Transverse colon (tissue), 4 donors: ENCODE measurements at regions not wholly inside any gene's neighbourhood (a gene's known extent, or its start where the extent isn't known, plus 50 kb on each side); places are given as distances from the start of the nearest gene placed in this dataset.

Experiments
- EP300 ChIP-seq: sonication (generic); formaldehyde crosslinking; IDR thresholded peaks from one replicate; pipeline ENCODE4 v1.6.1; 2017; ENCODE audit warnings: antibody characterized with exemption, low read depth
- POLR2A ChIP-seq: fragments of 450-650 bp; IDR thresholded peaks from one replicate; pipeline ENCODE4 v1.6.1; 2016; ENCODE audit warnings: antibody characterized with exemption, mild to moderate bottlenecking, moderate library complexity
- POLR2AphosphoS5 ChIP-seq, 3 donors: sonication (generic); formaldehyde crosslinking; IDR thresholded peaks; one replicate each; pipeline ENCODE4 v1.6.1; 2016; ENCODE audit warnings: antibody characterized with exemption in 3 of 3
- TF ChIP-seq, protein P1 (sequence below), 5 experiments: fragments of 200-600 bp in 3 of 5; fragments of 450-650 bp in 2 of 5; sonication (generic) in 3 of 5; IDR thresholded peaks; 1 replicate in 2 of 5; 2 replicates in 3 of 5; pipeline ENCODE4 v1.5.1; 2016 to 2017; ENCODE audit warnings: antibody characterized with exemption in 5 of 5, inconsistent platforms in 3 of 5, mild to moderate bottlenecking in 2 of 5, moderate library complexity in 1 of 5

DNA sequence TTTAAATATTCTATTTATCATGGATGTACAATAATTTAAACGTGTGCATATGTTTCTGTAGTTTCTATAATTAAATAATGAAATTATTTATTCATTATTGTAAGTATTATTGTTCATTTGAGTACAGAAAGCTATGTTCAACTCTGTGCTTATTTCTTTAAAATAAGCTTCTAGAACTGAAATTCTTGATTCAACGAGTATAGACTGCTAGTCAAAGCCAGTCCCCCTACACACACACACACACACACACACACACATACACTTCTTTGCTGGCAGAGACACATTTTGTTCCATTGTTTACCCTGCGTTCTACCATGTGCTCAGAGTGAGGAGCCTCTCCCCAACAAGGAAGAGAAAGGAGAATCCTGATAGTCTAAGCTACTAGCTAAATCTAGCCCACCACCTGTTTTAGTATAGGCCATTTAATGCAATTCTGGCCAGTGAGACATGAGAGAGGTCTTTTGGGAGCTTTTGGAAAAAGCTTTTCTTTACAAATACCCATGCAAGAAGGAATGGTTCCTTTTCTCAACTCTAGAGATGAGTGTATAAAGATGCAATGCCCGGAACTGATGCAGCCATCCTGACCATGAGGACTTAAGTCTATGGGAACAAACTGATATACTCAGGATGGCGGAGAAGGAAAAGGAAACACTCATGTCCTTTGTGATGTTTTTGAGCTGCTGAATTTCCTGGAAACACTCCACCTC, 161.4 kb downstream of the NDUFA12 start:
- TF ChIP-seq, protein P1, sequence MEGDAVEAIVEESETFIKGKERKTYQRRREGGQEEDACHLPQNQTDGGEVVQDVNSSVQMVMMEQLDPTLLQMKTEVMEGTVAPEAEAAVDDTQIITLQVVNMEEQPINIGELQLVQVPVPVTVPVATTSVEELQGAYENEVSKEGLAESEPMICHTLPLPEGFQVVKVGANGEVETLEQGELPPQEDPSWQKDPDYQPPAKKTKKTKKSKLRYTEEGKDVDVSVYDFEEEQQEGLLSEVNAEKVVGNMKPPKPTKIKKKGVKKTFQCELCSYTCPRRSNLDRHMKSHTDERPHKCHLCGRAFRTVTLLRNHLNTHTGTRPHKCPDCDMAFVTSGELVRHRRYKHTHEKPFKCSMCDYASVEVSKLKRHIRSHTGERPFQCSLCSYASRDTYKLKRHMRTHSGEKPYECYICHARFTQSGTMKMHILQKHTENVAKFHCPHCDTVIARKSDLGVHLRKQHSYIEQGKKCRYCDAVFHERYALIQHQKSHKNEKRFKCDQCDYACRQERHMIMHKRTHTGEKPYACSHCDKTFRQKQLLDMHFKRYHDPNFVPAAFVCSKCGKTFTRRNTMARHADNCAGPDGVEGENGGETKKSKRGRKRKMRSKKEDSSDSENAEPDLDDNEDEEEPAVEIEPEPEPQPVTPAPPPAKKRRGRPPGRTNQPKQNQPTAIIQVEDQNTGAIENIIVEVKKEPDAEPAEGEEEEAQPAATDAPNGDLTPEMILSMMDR (IDR thresholded peaks at IDR 0.05): no peak
- no peak for TF ChIP-seq POLR2A
- no peak for TF ChIP-seq EP300
- TF ChIP-seq POLR2AphosphoS5 (IDR thresholded peaks at IDR 0.05): no peak
